Neural progenitor cell (in vitro differentiated cells): ENCODE measurements at regions not wholly inside any gene's neighbourhood (a gene's known extent, or its start where the extent isn't known, plus 50 kb on each side); places are given as distances from the start of the nearest gene placed in this dataset.

Experiments
- EZH2 ChIP-seq: fragments of 200-600 bp; sonication (generic); IDR thresholded peaks from 2 replicates; pipeline ENCODE4 v1.6.1; 2017; ENCODE audit warnings: antibody characterized with exemption, mild to moderate bottlenecking, moderate library complexity
- EZH2phosphoT487 ChIP-seq: fragments of 200-600 bp; sonication (generic); IDR thresholded peaks from 2 replicates; pipeline ENCODE4 v1.6.1; 2017; ENCODE audit warnings: antibody characterized with exemption
- TF ChIP-seq, protein P1 (sequence below): fragments of 200-600 bp; sonication (generic); IDR thresholded peaks from 2 replicates; pipeline ENCODE4 v1.5.1; 2017; ENCODE audit warnings: antibody characterized with exemption, mild to moderate bottlenecking

DNA sequence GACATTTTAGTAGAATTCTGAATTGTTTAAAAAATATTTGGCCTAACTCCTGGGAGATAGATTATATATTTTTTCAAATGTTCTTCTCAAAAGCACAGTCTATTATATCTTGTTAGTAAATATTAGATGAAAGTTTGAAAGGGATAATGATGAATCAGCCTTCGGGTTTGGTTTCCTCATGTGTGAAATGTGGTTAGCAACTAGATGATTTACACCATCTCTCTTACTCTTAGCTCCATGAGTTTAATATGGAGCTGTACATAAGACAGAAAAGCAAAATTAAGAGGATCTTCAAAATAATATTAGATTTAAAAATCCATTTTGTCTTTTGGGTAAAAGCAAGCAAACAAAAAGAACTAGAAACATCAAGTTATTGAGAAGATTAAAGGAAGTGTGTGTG lies 120.8 kb upstream of the SFRP2 start:
- TF ChIP-seq, protein P1, sequence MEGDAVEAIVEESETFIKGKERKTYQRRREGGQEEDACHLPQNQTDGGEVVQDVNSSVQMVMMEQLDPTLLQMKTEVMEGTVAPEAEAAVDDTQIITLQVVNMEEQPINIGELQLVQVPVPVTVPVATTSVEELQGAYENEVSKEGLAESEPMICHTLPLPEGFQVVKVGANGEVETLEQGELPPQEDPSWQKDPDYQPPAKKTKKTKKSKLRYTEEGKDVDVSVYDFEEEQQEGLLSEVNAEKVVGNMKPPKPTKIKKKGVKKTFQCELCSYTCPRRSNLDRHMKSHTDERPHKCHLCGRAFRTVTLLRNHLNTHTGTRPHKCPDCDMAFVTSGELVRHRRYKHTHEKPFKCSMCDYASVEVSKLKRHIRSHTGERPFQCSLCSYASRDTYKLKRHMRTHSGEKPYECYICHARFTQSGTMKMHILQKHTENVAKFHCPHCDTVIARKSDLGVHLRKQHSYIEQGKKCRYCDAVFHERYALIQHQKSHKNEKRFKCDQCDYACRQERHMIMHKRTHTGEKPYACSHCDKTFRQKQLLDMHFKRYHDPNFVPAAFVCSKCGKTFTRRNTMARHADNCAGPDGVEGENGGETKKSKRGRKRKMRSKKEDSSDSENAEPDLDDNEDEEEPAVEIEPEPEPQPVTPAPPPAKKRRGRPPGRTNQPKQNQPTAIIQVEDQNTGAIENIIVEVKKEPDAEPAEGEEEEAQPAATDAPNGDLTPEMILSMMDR = no peak
- TF ChIP-seq EZH2 = no peak
- TF ChIP-seq EZH2phosphoT487 = no peak
